SU-DHL-6 (cell line): ENCODE measurements at regions not wholly inside any gene's neighbourhood (a gene's known extent, or its start where the extent isn't known, plus 50 kb on each side); places are given as distances from the start of the nearest gene placed in this dataset.

Experiments used
- H2AFZ ChIP-seq: fragments of 200-600 bp; sonication (generic); 2 replicates; pipeline ENCODE4 v1.6.1; 2014; ENCODE audit warnings: low read depth, mild to moderate bottlenecking, moderate library complexity, mixed read lengths, antibody characterized with exemption, low read length; ENCODE audit not compliant: severe bottlenecking
- H3F3A ChIP-seq: fragments of 200-600 bp; shearing (Covaris generic); 2 replicates; pipeline ENCODE4 v1.6.0; 2016; ENCODE audit warnings: antibody characterized with exemption, mild to moderate bottlenecking; ENCODE audit not compliant: insufficient read depth
- H3K27ac ChIP-seq: fragments of 200-600 bp; sonication (generic); 2 replicates; pipeline ENCODE4 v1.5.1; 2016; ENCODE audit warnings: low read depth, mild to moderate bottlenecking, low read length, moderate library complexity, mixed read lengths
- H3K27me3 ChIP-seq: fragments of 200-600 bp; sonication (generic), shearing (Covaris generic); 2 replicates; pipeline ENCODE4 v1.6.0; 2014; ENCODE audit warnings: mild to moderate bottlenecking, low read length
- H3K36me3 ChIP-seq: fragments of 200-600 bp; sonication (generic); 2 replicates; pipeline ENCODE4 v1.6.1; 2014; ENCODE audit warnings: mild to moderate bottlenecking, low read length, mixed read lengths
- H3K4me2 ChIP-seq: fragments of 300-600, 200-600 bp; shearing (Covaris generic), sonication (generic); 2 replicates; pipeline ENCODE4 v1.6.0; 2014; ENCODE audit warnings: low read length, low read depth, mild to moderate bottlenecking; ENCODE audit not compliant: poor library complexity, severe bottlenecking
- H3K4me3 ChIP-seq: fragments of 200-600 bp; sonication (generic); 2 replicates; pipeline ENCODE4 v1.5.1; 2014; ENCODE audit warnings: antibody characterized with exemption, low read length, mild to moderate bottlenecking, mixed read lengths; ENCODE audit not compliant: insufficient read depth, poor library complexity, severe bottlenecking
- H3K79me2 ChIP-seq: fragments of 200-600 bp; sonication (generic); 2 replicates; pipeline ENCODE4 v1.6.1; 2014; ENCODE audit warnings: mild to moderate bottlenecking, low read length, moderate library complexity; ENCODE audit not compliant: insufficient read depth
- H3K9ac ChIP-seq: fragments of 200-600 bp; sonication (generic); 2 replicates; pipeline ENCODE4 v1.7.0; 2014; ENCODE audit warnings: mild to moderate bottlenecking, low read length
- H3K9me2 ChIP-seq: fragments of 200-600 bp; sonication (generic); replicated peaks from 2 replicates; pipeline ENCODE4 v1.6.1; 2014; ENCODE audit warnings: low read length; ENCODE audit not compliant: insufficient read depth
- H3K9me3 ChIP-seq: fragments of 200-600 bp; sonication (generic); 2 replicates; pipeline ENCODE4 v1.6.1; 2014; ENCODE audit warnings: low read length, mixed read lengths; ENCODE audit not compliant: insufficient read depth
- H4K20me1 ChIP-seq: fragments of 200-600 bp; sonication (generic); 2 replicates; pipeline ENCODE4 v1.6.1; 2014; ENCODE audit warnings: low read depth, mild to moderate bottlenecking, antibody characterized with exemption, low read length, moderate library complexity, mixed read lengths
- CTCF ChIP-seq: fragments of 200-600 bp; sonication (generic); IDR thresholded peaks from one replicate; pipeline ENCODE4 v1.5.1; 2017; ENCODE audit warnings: antibody characterized with exemption, mild to moderate bottlenecking, low read length, moderate library complexity; ENCODE audit not compliant: insufficient read depth, poor library complexity, severe bottlenecking
- EZH2phosphoT487 ChIP-seq: fragments of 200-600 bp; sonication (generic), shearing (Covaris generic); conservative IDR thresholded peaks from 2 replicates; pipeline ENCODE4 v1.6.1; 2018; ENCODE audit warnings: mild to moderate bottlenecking, antibody characterized with exemption, low read length, moderate library complexity, mixed read lengths

GRCh38 chr13:84658491-84659358 lies 776.5 kb upstream of the SLITRK1 start:
- Histone ChIP-seq H2AFZ (no peak overlapping the region), H3K36me3 (no peaks in the 10 kb centered on the region), H4K20me1 (no peaks in the 10 kb centered on the region), H3K79me2 (no peaks in the 10 kb centered on the region), H3K27me3 (no peaks in the 10 kb centered on the region), H3K9me2 (no peaks in the 10 kb centered on the region; the same call in 1 of the 2 replicates), H3K4me3 (no peak overlapping the region), H3K9ac (no peak overlapping the region), H3F3A (no peaks in the 10 kb centered on the region), H3K4me2 (no peak overlapping the region), H3K9me3 (no peaks in the 10 kb centered on the region), H3K27ac (no peak overlapping the region)
- TF ChIP-seq EZH2phosphoT487 (no peak), CTCF (no peak)

GRCh38 chr13:84655677-84656076 lies 773.4 kb upstream of the SLITRK1 start:
- Histone ChIP-seq H3K36me3 (no peaks in the 10 kb centered on the region), H3K79me2 (no peaks in the 10 kb centered on the region), H3K27ac (no peak overlapping the region), H3K27me3 (no peaks in the 10 kb centered on the region), H3K9me2 (no peaks in the 10 kb centered on the region; the same call in 1 of the 2 replicates), H4K20me1 (no peaks in the 10 kb centered on the region), H3K4me3 (no peak overlapping the region), H2AFZ (no peak overlapping the region), H3F3A (no peaks in the 10 kb centered on the region), H3K9ac (no peak overlapping the region), H3K9me3 (no peaks in the 10 kb centered on the region), H3K4me2 (no peak overlapping the region)
- TF ChIP-seq CTCF (no peak), EZH2phosphoT487 (no peak)

GRCh38 chr13:84654654-84655275 lies 772.5 kb upstream of the SLITRK1 start:
- TF ChIP-seq CTCF = no peak
- TF ChIP-seq EZH2phosphoT487 = no peak
- no peaks in the 10 kb centered on the region for H3K36me3 ChIP-seq
- H3K4me3 ChIP-seq = no peak overlapping the region
- H3K27me3 ChIP-seq = no peaks in the 10 kb centered on the region
- H3F3A ChIP-seq = no peaks in the 10 kb centered on the region
- no peak overlapping the region for H3K9ac ChIP-seq
- no peak overlapping the region for H3K4me2 ChIP-seq
- H3K9me3 ChIP-seq = no peaks in the 10 kb centered on the region
- H4K20me1 ChIP-seq = no peaks in the 10 kb centered on the region
- H3K9me2 ChIP-seq = no peaks in the 10 kb centered on the region; the same call in 1 of the 2 replicates
- no peak overlapping the region for H3K27ac ChIP-seq
- H2AFZ ChIP-seq = no peak overlapping the region
- H3K79me2 ChIP-seq = no peaks in the 10 kb centered on the region
